ENCODE measurements at regions not wholly inside any gene's neighbourhood (a gene's known extent, or its start where the extent isn't known, plus 50 kb on each side); places are given as distances from the start of the nearest gene placed in this dataset.

- no peak for TF ChIP-seq CTCF (IDR thresholded peaks at IDR 0.05; ENCODE audit: low read depth, low read length)
- H3K4me3 ChIP-seq (ENCODE audit: low read depth, low read length): no peak overlapping the region
- in situ Hi-C loops (cut with HindIII; ENCODE audit: low sequenced_read_pairs): no loop called here
- DNase-seq (ENCODE audit: low read depth, low spot score): no peak
These were observed 164.8 kb upstream of the GGTLC1 start for GRCh38 chr20:24153101-24154040.

- H3K4me3 ChIP-seq (ENCODE audit: low read depth, low read length): no peak overlapping the region
- in situ Hi-C loops (cut with HindIII; ENCODE audit: low sequenced_read_pairs): no loop called here
- TF ChIP-seq CTCF (IDR thresholded peaks at IDR 0.05; ENCODE audit: low read depth, low read length): no peak
- no peak for DNase-seq (ENCODE audit: low read depth, low spot score)
These were observed 163.2 kb upstream of the GGTLC1 start for GRCh38 chr20:24151621-24152294.

GRCh38 chr20:24150406-24150805 lies 161.8 kb upstream of the GGTLC1 start:
- H3K4me3 ChIP-seq (ENCODE audit: low read depth, low read length): no peak overlapping the region
- in situ Hi-C loops (cut with HindIII; ENCODE audit: low sequenced_read_pairs): no loop called here
- TF ChIP-seq CTCF (IDR thresholded peaks at IDR 0.05; ENCODE audit: low read depth, low read length): no peak
- no peak for DNase-seq (ENCODE audit: low read depth, low spot score)

- H3K4me3 ChIP-seq (ENCODE audit: low read depth, low read length): no peak overlapping the region
- peak; percentile 38 for TF ChIP-seq CTCF (IDR thresholded peaks at IDR 0.05; ENCODE audit: low read depth, low read length)
- DNase-seq (ENCODE audit: low read depth, low spot score): no peak
- in situ Hi-C loops (cut with HindIII; ENCODE audit: low sequenced_read_pairs): no loop called here
These were observed 161.3 kb upstream of the GGTLC1 start for GRCh38 chr20:24149881-24150307.

- H3K4me3 ChIP-seq (ENCODE audit: low read depth, low read length): no peak overlapping the region
- TF ChIP-seq CTCF (IDR thresholded peaks at IDR 0.05; ENCODE audit: low read depth, low read length): no peak
- DNase-seq (ENCODE audit: low read depth, low spot score): no peak
- in situ Hi-C loops (cut with HindIII; ENCODE audit: low sequenced_read_pairs): no loop called here
These were observed 160.6 kb upstream of the GGTLC1 start for GRCh38 chr20:24149175-24149574.

- no peak for DNase-seq (ENCODE audit: low read depth, low spot score)
- no peak for TF ChIP-seq CTCF (IDR thresholded peaks at IDR 0.05; ENCODE audit: low read depth, low read length)
- in situ Hi-C loops (cut with HindIII; ENCODE audit: low sequenced_read_pairs): no loop called here
- no peak overlapping the region for H3K4me3 ChIP-seq (ENCODE audit: low read depth, low read length)
These were observed 159.8 kb upstream of the GGTLC1 start for GRCh38 chr20:24148372-24148771.
